ENCODE measurements at regions not wholly inside any gene's neighbourhood (a gene's known extent, or its start where the extent isn't known, plus 50 kb on each side); places are given as distances from the start of the nearest gene placed in this dataset.

- ChIA-PET POLR2A (interaction anchor here (0.7 kb wide), 1 partner anchor 521 kb away, joined by 3 read pairs; no protein-coding TSS in a partner anchor), CTCF (ENCODE audit: low intra/inter-chr PET ratio) (no interaction called here)
- no peak for FAIRE-seq
- Histone ChIP-seq H3K9me1 (ENCODE audit: control insufficient read depth, insufficient read depth, low read length) (no peaks in the 10 kb centered on the region), H3K79me2 (ENCODE audit: control insufficient read depth, insufficient read depth, low read length) (no peaks in the 10 kb centered on the region), H3K36me3 (ENCODE audit: control insufficient read depth, insufficient read depth, low read length) (no peaks in the 10 kb centered on the region), H3K4me2 (ENCODE audit: insufficient read depth, low read length) (no peak overlapping the region), H4K20me1 (replicated peaks; ENCODE audit: control insufficient read depth, insufficient read depth, low read length) (no peaks in the 10 kb centered on the region), H2AFZ (ENCODE audit: low read depth, low read length) (no peak overlapping the region), H3K27ac (ENCODE audit: extremely low read depth, low read depth, low read length) (no peak overlapping the region), H3K4me1 (replicated peaks in 1 of 2; ENCODE audit: control insufficient read depth in 2 of 2, insufficient read depth in 2 of 2, low read length in 2 of 2) (no peaks in the 10 kb centered on the region), H3K4me3 (no peak overlapping the region), H3K27me3 (ENCODE audit: control insufficient read depth in 2 of 2, insufficient read depth in 2 of 2, low read length in 2 of 2) (peaks cover 0 to 14% of the 10 kb centered on the region in 2 experiments; a peak in 2 of 5 replicates), H3K9ac (ENCODE audit: insufficient read depth in 1 of 2, low read depth in 2 of 2, low read length in 2 of 2) (no peak overlapping the region), H3K9me3 (replicated peaks; ENCODE audit: control insufficient read depth, insufficient read depth, low read depth, low read length) (no peaks in the 10 kb centered on the region)
- intact Hi-C loops (cut with micrococcal nuclease) (no loop called here), in situ Hi-C loops (cut with MboI) (no loop called here)
- TF ChIP-seq ZNF780A (CRISPR knock-in tag; IDR thresholded peaks at IDR 0.05) (no peak), USF2 (CRISPR knock-in tag; IDR thresholded peaks at IDR 0.05) (no peak)
- WGBS (ENCODE audit: insufficient coverage, low coverage, missing lambda C conversion rate) = 0% methylated on average over 5 of the region's 5 CpGs
- no peak for DNase-seq (ENCODE audit: extremely low read depth in 1 of 4, low spot score in 3 of 4)
- no TSS peak for BruUV-seq (replicated peaks)
- ATAC-seq = no peak
Observed at GRCh38 chr7:54687462-54688212, 71.4 kb downstream of the SEC61G start.

GRCh38 chr7:54680377-54681005, 78.5 kb downstream of the SEC61G start:
- no peak overlapping the region for H3K4me3 ChIP-seq
- no peaks in the 10 kb centered on the region for H3K9me3 ChIP-seq (replicated peaks; ENCODE audit: control insufficient read depth, insufficient read depth, low read depth, low read length)
- ChIA-PET CTCF (ENCODE audit: low intra/inter-chr PET ratio) (no interaction called here), POLR2A (no interaction called here)
- BruUV-seq (replicated peaks) = no TSS peak
- H3K79me2 ChIP-seq (ENCODE audit: control insufficient read depth, insufficient read depth, low read length) = no peaks in the 10 kb centered on the region
- H2AFZ ChIP-seq (ENCODE audit: low read depth, low read length) = no peak overlapping the region
- no peak for TF ChIP-seq RBM25 (IDR thresholded peaks at IDR 0.05; ENCODE audit: low read depth, low read length, severe bottlenecking)
- TF ChIP-seq PYGO2 (tag; IDR thresholded peaks at IDR 0.05) = no peak
- no peak for TF ChIP-seq ZNF449 (CRISPR knock-in tag; IDR thresholded peaks at IDR 0.05)
- no peak for TF ChIP-seq ZNF274 (IDR thresholded peaks at IDR 0.05; ENCODE audit: borderline replicate concordance, low read depth, low read length)
- TF ChIP-seq RUNX1 (IDR thresholded peaks at IDR 0.05; ENCODE audit: low read depth) = no peak
- TF ChIP-seq GTF2E2 (tag; IDR thresholded peaks at IDR 0.05) = no peak
- no peak for TF ChIP-seq ZBTB1 (CRISPR knock-in tag; IDR thresholded peaks at IDR 0.05; ENCODE audit: borderline replicate concordance, low read depth)
- TF ChIP-seq TSC22D4 (tag; IDR thresholded peaks at IDR 0.05) = no peak
- no peak for TF ChIP-seq KAT7 (CRISPR knock-in tag; IDR thresholded peaks at IDR 0.05; ENCODE audit: borderline replicate concordance)
- TF ChIP-seq ZNF134 (CRISPR knock-in tag; conservative IDR thresholded peaks at IDR 0.05) = no peak
- ATAC-seq = no peak
- no peaks in the 10 kb centered on the region for H3K27me3 ChIP-seq (ENCODE audit: control insufficient read depth in 2 of 2, insufficient read depth in 2 of 2, low read length in 2 of 2)
- no peaks in the 10 kb centered on the region for H3K36me3 ChIP-seq (ENCODE audit: control insufficient read depth, insufficient read depth, low read length)
- 4% methylated on average over 4 of the region's 4 CpGs for WGBS (ENCODE audit: insufficient coverage, low coverage, missing lambda C conversion rate)
- no peak for FAIRE-seq
- H3K9me1 ChIP-seq (ENCODE audit: control insufficient read depth, insufficient read depth, low read length) = no peaks in the 10 kb centered on the region
- no peaks in the 10 kb centered on the region for H4K20me1 ChIP-seq (replicated peaks; ENCODE audit: control insufficient read depth, insufficient read depth, low read length)
- H3K4me2 ChIP-seq (ENCODE audit: insufficient read depth, low read length) = no peak overlapping the region
- DNase-seq (ENCODE audit: extremely low read depth in 1 of 4, low spot score in 3 of 4) = no peak
- H3K27ac ChIP-seq (ENCODE audit: extremely low read depth, low read depth, low read length) = no peak overlapping the region
- in situ Hi-C loops (cut with MboI) = no loop called here
- no peak overlapping the region for H3K9ac ChIP-seq (ENCODE audit: insufficient read depth in 1 of 2, low read depth in 2 of 2, low read length in 2 of 2)
- intact Hi-C loops (cut with micrococcal nuclease) = no loop called here
- H3K4me1 ChIP-seq (replicated peaks in 1 of 2; ENCODE audit: control insufficient read depth in 2 of 2, insufficient read depth in 2 of 2, low read length in 2 of 2) = no peaks in the 10 kb centered on the region

Measured in K562 (cell line).